Suprapubic skin (tissue), 4 donors: ENCODE measurements at regions not wholly inside any gene's neighbourhood (a gene's known extent, or its start where the extent isn't known, plus 50 kb on each side); places are given as distances from the start of the nearest gene placed in this dataset.
"Not testable (repeated sequence)": the region's sequence is repeated elsewhere in the genome, so short reads cannot be mapped to it uniquely, and the experiment has no call there.

ENCODE experiments used
- DNase-seq, 2 donors: peaks; one replicate each; pipeline ENCODE4 v3.0.0-alpha.2; 2019; ENCODE audit warnings: low spot score in 2 of 2
- H3K27ac ChIP-seq: fragments of 200-600 bp; sonication (generic); one replicate; pipeline ENCODE4 v1.5.1; 2019
- H3K27me3 ChIP-seq: fragments of 200-600 bp; sonication (generic); one replicate; pipeline ENCODE4 v1.5.1; 2019
- H3K36me3 ChIP-seq: fragments of 200-600 bp; sonication (generic); one replicate; pipeline ENCODE4 v1.5.1; 2019
- H3K4me1 ChIP-seq: fragments of 200-600 bp; sonication (generic); one replicate; pipeline ENCODE4 v1.5.1; 2019
- H3K4me3 ChIP-seq: fragments of 200-600 bp; sonication (generic); one replicate; pipeline ENCODE4 v1.5.1; 2019; ENCODE audit warnings: mild to moderate bottlenecking
- H3K9me3 ChIP-seq: fragments of 200-600 bp; sonication (generic); one replicate; pipeline ENCODE4 v1.5.1; 2019
- EP300 ChIP-seq: sonication (generic); formaldehyde crosslinking; IDR thresholded peaks from one replicate; pipeline ENCODE4 v1.6.1; 2017; ENCODE audit warnings: antibody characterized with exemption
- POLR2A ChIP-seq, 2 donors: fragments of 450-650 bp; IDR thresholded peaks; one replicate each; pipeline ENCODE4 v1.6.1; 2017; ENCODE audit warnings: antibody characterized with exemption in 2 of 2, mild to moderate bottlenecking in 2 of 2, moderate library complexity in 2 of 2
- POLR2AphosphoS5 ChIP-seq, 3 donors: sonication (generic); formaldehyde crosslinking; IDR thresholded peaks; one replicate each; pipeline ENCODE4 v1.6.1; 2017; ENCODE audit warnings: antibody characterized with exemption in 3 of 3
- WGBS: methylation state at CpG from one replicate; pipeline ENCODE4 v1.1.5; 2018; 5-methylcytosine and 5-hydroxymethylcytosine counted together
- TF ChIP-seq, protein P1 (sequence below), 2 donors: fragments of 200-600 bp in 1 of 2; fragments of 450-650 bp in 1 of 2; sonication (generic) in 1 of 2; IDR thresholded peaks; one replicate each; pipeline ENCODE4 v1.5.1; 2016 to 2019; ENCODE audit warnings: antibody characterized with exemption in 2 of 2, mild to moderate bottlenecking in 1 of 2, moderate library complexity in 1 of 2

GRCh38 chr3:84683493-84683892 lies 275.3 kb upstream of the CADM2 start:
- TF ChIP-seq EP300: no peak
- H3K9me3 ChIP-seq: no peaks in the 10 kb centered on the region

DNA sequence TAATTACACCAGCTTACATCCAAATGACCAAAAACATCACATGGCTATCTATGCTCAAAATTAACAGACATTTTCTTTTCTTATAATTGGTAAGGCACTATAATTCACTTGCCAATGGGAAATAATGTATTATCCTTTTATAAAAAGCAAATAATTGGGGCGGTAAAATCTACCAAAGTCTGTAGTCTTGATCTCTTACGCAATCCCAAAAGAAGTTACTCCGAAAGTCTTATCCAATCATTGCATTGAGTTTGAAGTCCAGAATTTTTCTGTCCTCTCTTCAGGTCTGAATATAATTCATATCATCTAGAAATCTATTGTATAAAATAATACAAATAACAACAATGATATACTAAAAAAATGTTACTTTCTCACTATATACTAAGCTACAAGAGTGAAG lies 273.3 kb upstream of the CADM2 start:
- whole genome bisulfite sequencing: 92% methylated on average over 3 of the region's 3 CpGs
- Histone ChIP-seq H3K36me3 (no peaks in the 10 kb centered on the region), H3K27me3 (no peaks in the 10 kb centered on the region), H3K9me3 (no peaks in the 10 kb centered on the region), H3K4me3 (no peak overlapping the region), H3K27ac (no peak overlapping the region), H3K4me1 (no peaks in the 10 kb centered on the region)
- no peak for TF ChIP-seq EP300
- no peak for TF ChIP-seq POLR2A (IDR thresholded peaks at IDR 0.05)
- TF ChIP-seq, protein P1, sequence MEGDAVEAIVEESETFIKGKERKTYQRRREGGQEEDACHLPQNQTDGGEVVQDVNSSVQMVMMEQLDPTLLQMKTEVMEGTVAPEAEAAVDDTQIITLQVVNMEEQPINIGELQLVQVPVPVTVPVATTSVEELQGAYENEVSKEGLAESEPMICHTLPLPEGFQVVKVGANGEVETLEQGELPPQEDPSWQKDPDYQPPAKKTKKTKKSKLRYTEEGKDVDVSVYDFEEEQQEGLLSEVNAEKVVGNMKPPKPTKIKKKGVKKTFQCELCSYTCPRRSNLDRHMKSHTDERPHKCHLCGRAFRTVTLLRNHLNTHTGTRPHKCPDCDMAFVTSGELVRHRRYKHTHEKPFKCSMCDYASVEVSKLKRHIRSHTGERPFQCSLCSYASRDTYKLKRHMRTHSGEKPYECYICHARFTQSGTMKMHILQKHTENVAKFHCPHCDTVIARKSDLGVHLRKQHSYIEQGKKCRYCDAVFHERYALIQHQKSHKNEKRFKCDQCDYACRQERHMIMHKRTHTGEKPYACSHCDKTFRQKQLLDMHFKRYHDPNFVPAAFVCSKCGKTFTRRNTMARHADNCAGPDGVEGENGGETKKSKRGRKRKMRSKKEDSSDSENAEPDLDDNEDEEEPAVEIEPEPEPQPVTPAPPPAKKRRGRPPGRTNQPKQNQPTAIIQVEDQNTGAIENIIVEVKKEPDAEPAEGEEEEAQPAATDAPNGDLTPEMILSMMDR (IDR thresholded peaks at IDR 0.05): no peak
- TF ChIP-seq POLR2AphosphoS5 (IDR thresholded peaks at IDR 0.05): no peak
- DNase-seq: no peak

More at GRCh38 chr3:84683493-84683892, 275.3 kb upstream of the CADM2 start:
- Histone ChIP-seq H3K27me3 (no peaks in the 10 kb centered on the region), H3K4me1 (no peaks in the 10 kb centered on the region), H3K4me3 (no peak overlapping the region), H3K36me3 (no peaks in the 10 kb centered on the region), H3K27ac (no peak overlapping the region)
- 40% methylated on average over 2 of the region's 2 CpGs for WGBS
- DNase-seq: no peak

DNA sequence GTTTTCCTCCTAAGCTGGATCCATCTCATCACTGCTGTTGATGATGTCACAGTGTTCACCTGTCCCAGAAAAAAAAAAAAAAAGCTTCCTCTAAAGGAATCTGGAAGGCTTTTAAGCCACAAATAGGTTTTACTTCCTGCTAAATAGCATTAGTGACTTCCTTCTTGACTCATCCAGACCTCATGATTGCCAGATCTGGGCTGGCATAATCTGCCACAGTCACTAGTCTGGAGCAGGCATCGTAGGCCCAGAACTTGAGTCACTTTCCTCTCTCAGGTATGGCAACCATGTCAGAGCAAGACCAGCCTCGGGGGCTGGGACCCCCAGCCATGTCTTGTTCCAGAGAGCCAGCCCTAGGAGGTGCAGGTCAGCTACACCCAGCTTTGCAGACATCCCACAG lies 266.5 kb upstream of the CADM2 start:
- DNase-seq: no peak
- Histone ChIP-seq H3K27me3 (no peaks in the 10 kb centered on the region), H3K27ac (no peak overlapping the region), H3K4me3 (no peak overlapping the region), H3K9me3 (no peaks in the 10 kb centered on the region), H3K36me3 (no peaks in the 10 kb centered on the region), H3K4me1 (no peaks in the 10 kb centered on the region)
- 61% methylated on average over 2 of the region's 2 CpGs for WGBS
- TF ChIP-seq, protein P1 (IDR thresholded peaks at IDR 0.05): no peak
- TF ChIP-seq POLR2AphosphoS5 (IDR thresholded peaks at IDR 0.05) (no peak), EP300 (no peak), POLR2A (IDR thresholded peaks at IDR 0.05) (no peak)

GRCh38 chr3:84710288-84710687 lies 248.5 kb upstream of the CADM2 start:
- not testable (repeated sequence) for H3K9me3 ChIP-seq, DNase-seq, H3K36me3 ChIP-seq, H3K27ac ChIP-seq, H3K4me3 ChIP-seq, H3K4me1 ChIP-seq, H3K27me3 ChIP-seq
- 71% methylated on average over 1 of the region's 1 CpG for WGBS

GRCh38 chr3:84717894-84718293 lies 240.9 kb upstream of the CADM2 start:
- Histone ChIP-seq H3K36me3 (no peaks in the 10 kb centered on the region), H3K27me3 (no peaks in the 10 kb centered on the region), H3K4me3 (no peak overlapping the region), H3K4me1 (no peaks in the 10 kb centered on the region), H3K27ac (no peak overlapping the region), H3K9me3 (no peaks in the 10 kb centered on the region)
- 54% methylated on average over 3 of the region's 3 CpGs for WGBS
- TF ChIP-seq POLR2AphosphoS5 (IDR thresholded peaks at IDR 0.05): no peak
- no peak for DNase-seq

- Histone ChIP-seq H3K4me3 (no peak overlapping the region), H3K27me3 (no peaks in the 10 kb centered on the region), H3K4me1 (no peaks in the 10 kb centered on the region), H3K27ac (no peak overlapping the region), H3K36me3 (no peaks in the 10 kb centered on the region), H3K9me3 (no peaks in the 10 kb centered on the region)
- no peak for TF ChIP-seq POLR2AphosphoS5 (IDR thresholded peaks at IDR 0.05)
- 52% methylated on average over 4 of the region's 4 CpGs for WGBS
- no peak for DNase-seq
Observed at GRCh38 chr3:84724877-84725276, 233.9 kb upstream of the CADM2 start.

GRCh38 chr3:84727616-84728015 lies 231.2 kb upstream of the CADM2 start:
- DNase-seq: no peak
- Histone ChIP-seq H3K36me3 (no peaks in the 10 kb centered on the region), H3K4me1 (no peaks in the 10 kb centered on the region), H3K4me3 (no peak overlapping the region), H3K27me3 (no peaks in the 10 kb centered on the region), H3K9me3 (no peaks in the 10 kb centered on the region), H3K27ac (no peak overlapping the region)
- TF ChIP-seq POLR2A (IDR thresholded peaks at IDR 0.05) (no peak), EP300 (no peak), POLR2AphosphoS5 (IDR thresholded peaks at IDR 0.05) (no peak)
- TF ChIP-seq, protein P1 (IDR thresholded peaks at IDR 0.05): no peak
- WGBS: 57% methylated on average over 1 of the region's 1 CpG

DNA sequence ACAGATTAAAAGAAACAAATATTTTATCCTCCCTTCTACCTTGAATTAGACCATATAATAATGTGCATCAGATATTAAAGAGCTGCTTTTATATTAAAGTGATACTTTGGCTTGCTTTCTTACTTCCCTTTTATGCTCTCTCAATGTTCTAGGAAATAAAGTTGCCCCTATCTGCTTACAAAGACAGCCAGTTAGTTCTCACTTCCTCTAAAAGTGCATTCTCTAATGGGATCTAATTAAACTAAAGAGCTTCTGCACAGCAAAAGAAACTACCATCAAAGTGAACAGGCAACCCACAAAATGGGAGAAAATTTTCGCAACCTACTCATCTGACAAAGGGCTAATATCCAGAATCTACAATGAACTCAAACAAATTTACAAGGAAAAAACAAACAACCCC lies 224.1 kb upstream of the CADM2 start:
- not testable (repeated sequence) for H3K4me3 ChIP-seq, DNase-seq, H3K9me3 ChIP-seq, H3K27ac ChIP-seq, H3K27me3 ChIP-seq, H3K4me1 ChIP-seq, H3K36me3 ChIP-seq
- 65% methylated on average over 1 of the region's 1 CpG for WGBS
